Spleen (tissue), 11 donors: ENCODE measurements at regions not wholly inside any gene's neighbourhood (a gene's known extent, or its start where the extent isn't known, plus 50 kb on each side); places are given as distances from the start of the nearest gene placed in this dataset.

ENCODE experiments used
- DNase-seq: peaks from one replicate; pipeline ENCODE4 v3.0.0-alpha.2; 2020
- H3K27ac ChIP-seq, 8 donors: fragments of 200-600 bp; sonication (generic) in 7 of 8; 1 replicate in 4 of 8; 2 replicates in 4 of 8; pipeline versions ENCODE4 v1.5.0 to v1.8.0; 2016 to 2021; ENCODE audit warnings: inconsistent platforms in 4 of 8, mild to moderate bottlenecking in 4 of 8, moderate library complexity in 1 of 8
- H3K27me3 ChIP-seq, 7 donors: fragments of 200-600 bp; sonication (generic) in 6 of 7; replicated peaks in 1 of 7; 1 replicate in 4 of 7; 2 replicates in 3 of 7; pipeline versions ENCODE4 v1.5.0 to v1.8.0; 2016 to 2021; ENCODE audit warnings: inconsistent platforms in 3 of 7, mild to moderate bottlenecking in 1 of 7
- H3K36me3 ChIP-seq, 6 donors: fragments of 200-600 bp; sonication (generic) in 5 of 6; 1 replicate in 4 of 6; 2 replicates in 2 of 6; pipeline versions ENCODE4 v1.5.0 to v1.8.0; 2016 to 2021; ENCODE audit warnings: inconsistent platforms in 2 of 6
- H3K4me1 ChIP-seq, 6 donors: fragments of 200-600 bp; sonication (generic) in 5 of 6; 1 replicate in 3 of 6; 2 replicates in 3 of 6; pipeline versions ENCODE4 v1.5.0 to v1.8.0; 2016 to 2021; ENCODE audit warnings: inconsistent platforms in 3 of 6
- H3K4me3 ChIP-seq, 8 donors: fragments of 200-600 bp; sonication (generic) in 7 of 8; 1 replicate in 4 of 8; 2 replicates in 4 of 8; pipeline versions ENCODE4 v1.5.0 to v1.8.0; 2016 to 2021; ENCODE audit warnings: inconsistent platforms in 4 of 8, mild to moderate bottlenecking in 4 of 8, moderate library complexity in 2 of 8
- H3K9me3 ChIP-seq, 8 donors: fragments of 200-600 bp; sonication (generic) in 7 of 8; 1 replicate in 4 of 8; 2 replicates in 4 of 8; pipeline versions ENCODE4 v1.5.0 to v1.8.0; 2016 to 2021; ENCODE audit warnings: inconsistent platforms in 4 of 8
- POLR2A ChIP-seq, 3 donors: fragments of 450-650 bp; IDR thresholded peaks; one replicate each; pipeline ENCODE4 v1.5.1; 2017; ENCODE audit warnings: antibody characterized with exemption in 3 of 3, mild to moderate bottlenecking in 1 of 3
- POLR2AphosphoS5 ChIP-seq, 3 donors: sonication (generic); formaldehyde crosslinking; IDR thresholded peaks; one replicate each; pipeline ENCODE4 v1.5.1; 2017; ENCODE audit warnings: antibody characterized with exemption in 3 of 3
- WGBS, 5 donors: extraction: QIAGEN DNeasy Blood & Tissue Kit in 3 of 5; methylation state at CpG; one replicate each; pipeline versions ENCODE4 v1.1.5 to v1.1.7; 2013 to 2018; 5-methylcytosine and 5-hydroxymethylcytosine counted together
- intact Hi-C: fragments of 100-400 bp; cut with DNase I; formaldehyde crosslinking; loops from one replicate; pipeline ENCODE4 v1.15.0; 2023; ENCODE audit warnings: low total_unique reads
- TF ChIP-seq, protein P1 (sequence below), 11 experiments: fragments of 200-600 bp in 7 of 11; fragments of 450-650 bp in 4 of 11; sonication (generic) in 4 of 11; IDR thresholded peaks in 8 of 11; conservative IDR thresholded peaks in 3 of 11; 1 replicate in 7 of 11; 2 replicates in 4 of 11; pipeline versions ENCODE4 v1.4.0 to v1.8.0; 2016 to 2021; ENCODE audit warnings: antibody characterized with exemption in 11 of 11, inconsistent platforms in 4 of 11, mild to moderate bottlenecking in 1 of 11
- donor health status: healthy with polysubstance abuse.
- donor health status: DM: no; HTN: no; CAD: no; lungs with moderate emphysema.
- donor health status: DM: no; HTN: no; CAD: no.
- donor health status: Bipolar disorder and iron deficiency.
- donor health status: healthy.
- donor health status: DM: no; HTN: no; CAD: no.
- donor health status: DM: yes; HTN: yes; CAD: no.

DNA sequence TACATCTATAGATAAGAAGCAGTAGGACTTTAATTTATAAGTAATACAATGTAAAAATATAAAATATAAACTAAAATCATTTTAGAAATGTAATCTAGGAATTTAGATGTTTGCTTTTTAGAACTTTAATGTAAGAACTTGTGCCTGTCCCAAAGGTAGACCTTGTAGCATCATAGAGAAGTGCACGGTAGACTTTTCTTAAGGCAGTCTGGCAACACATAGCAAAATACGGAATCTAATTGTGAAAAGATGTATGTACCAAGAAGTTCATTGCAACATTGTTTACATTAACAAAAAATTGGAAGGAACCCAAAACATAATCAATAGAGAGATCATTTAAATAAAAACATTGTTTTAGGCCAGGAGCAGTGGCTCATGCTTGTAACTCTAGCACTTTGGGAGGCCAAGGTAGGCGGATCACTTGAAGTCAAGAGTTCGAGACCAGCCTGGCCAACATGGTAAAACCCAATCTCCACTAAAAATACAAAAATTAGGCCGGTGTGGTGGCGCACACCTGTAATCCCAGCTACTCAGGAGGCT lies 84.6 kb upstream of the SMIM15 start:
- Histone ChIP-seq H3K36me3 (no peaks in the 10 kb centered on the region), H3K4me1 (no peaks in the 10 kb centered on the region), H3K27me3 (no peaks in the 10 kb centered on the region), H3K9me3 (peaks cover 0 to 13% (median 7%) of the 10 kb centered on the region in 8 donors), H3K4me3 (no peak overlapping the region), H3K27ac (no peak overlapping the region)
- intact Hi-C loops = no loop called here
- WGBS, 5 donors = 91 to 97% (median 96%) methylated on average over 6 of the region's 6 CpGs
- DNase-seq = no peak
- TF ChIP-seq, protein P1, sequence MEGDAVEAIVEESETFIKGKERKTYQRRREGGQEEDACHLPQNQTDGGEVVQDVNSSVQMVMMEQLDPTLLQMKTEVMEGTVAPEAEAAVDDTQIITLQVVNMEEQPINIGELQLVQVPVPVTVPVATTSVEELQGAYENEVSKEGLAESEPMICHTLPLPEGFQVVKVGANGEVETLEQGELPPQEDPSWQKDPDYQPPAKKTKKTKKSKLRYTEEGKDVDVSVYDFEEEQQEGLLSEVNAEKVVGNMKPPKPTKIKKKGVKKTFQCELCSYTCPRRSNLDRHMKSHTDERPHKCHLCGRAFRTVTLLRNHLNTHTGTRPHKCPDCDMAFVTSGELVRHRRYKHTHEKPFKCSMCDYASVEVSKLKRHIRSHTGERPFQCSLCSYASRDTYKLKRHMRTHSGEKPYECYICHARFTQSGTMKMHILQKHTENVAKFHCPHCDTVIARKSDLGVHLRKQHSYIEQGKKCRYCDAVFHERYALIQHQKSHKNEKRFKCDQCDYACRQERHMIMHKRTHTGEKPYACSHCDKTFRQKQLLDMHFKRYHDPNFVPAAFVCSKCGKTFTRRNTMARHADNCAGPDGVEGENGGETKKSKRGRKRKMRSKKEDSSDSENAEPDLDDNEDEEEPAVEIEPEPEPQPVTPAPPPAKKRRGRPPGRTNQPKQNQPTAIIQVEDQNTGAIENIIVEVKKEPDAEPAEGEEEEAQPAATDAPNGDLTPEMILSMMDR (IDR thresholded peaks at IDR 0.05 in 8 of 11, conservative IDR thresholded peaks at IDR 0.05 in 3 of 11) = no peak
- no peak for TF ChIP-seq POLR2A (IDR thresholded peaks at IDR 0.05)

DNA sequence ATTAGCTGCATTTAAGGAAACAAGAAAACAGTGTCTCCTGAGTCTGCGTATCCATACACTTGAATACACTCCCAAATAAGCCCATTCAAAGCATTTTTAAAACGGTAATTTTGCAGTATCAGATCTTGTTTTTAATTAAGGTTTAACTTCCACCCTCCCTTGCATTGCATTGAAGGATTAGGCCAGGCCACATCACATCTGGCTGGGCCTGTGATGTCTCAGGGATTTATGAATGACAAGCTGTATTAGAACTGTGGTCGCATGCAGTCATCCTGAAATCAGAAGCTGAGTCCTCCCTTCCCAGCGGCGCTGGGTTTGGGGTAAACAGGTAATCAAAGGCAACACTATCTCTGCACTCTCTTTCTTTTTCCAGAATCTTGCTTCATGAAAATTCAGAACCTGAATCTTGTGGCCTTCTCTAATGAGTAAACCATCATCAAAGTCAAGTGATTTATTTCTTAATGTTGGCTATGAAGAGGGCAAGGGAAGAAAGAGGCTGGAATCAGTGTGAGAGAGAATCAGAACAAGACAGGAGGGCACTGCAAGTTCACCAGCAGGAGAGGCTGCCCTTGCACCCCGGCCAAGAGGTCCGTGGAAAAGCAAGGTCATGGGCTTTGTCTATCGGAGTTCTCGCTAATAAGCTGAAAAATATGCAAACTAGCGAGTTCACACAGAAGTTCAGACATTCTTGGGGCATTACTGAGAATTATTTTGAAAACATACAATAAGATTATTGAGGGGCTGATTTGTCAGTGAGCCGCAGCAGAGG lies 80.0 kb upstream of the ZSWIM6 start:
- H3K9me3 ChIP-seq = peaks cover 0 to 13% (median 7%) of the 10 kb centered on the region in 8 donors
- DNase-seq = no peak
- H3K36me3 ChIP-seq = no peaks in the 10 kb centered on the region
- intact Hi-C loops = no loop called here
- H3K4me1 ChIP-seq = no peaks in the 10 kb centered on the region
- TF ChIP-seq POLR2AphosphoS5 (IDR thresholded peaks at IDR 0.05) = no peak
- TF ChIP-seq POLR2A (IDR thresholded peaks at IDR 0.05) = no peak
- TF ChIP-seq, protein P1 (IDR thresholded peaks at IDR 0.05 in 8 of 11, conservative IDR thresholded peaks at IDR 0.05 in 3 of 11) = no peak
- no peaks in the 10 kb centered on the region for H3K27me3 ChIP-seq
- H3K4me3 ChIP-seq = no peak overlapping the region
- no peak overlapping the region for H3K27ac ChIP-seq
- WGBS, 5 donors = 83 to 87% (median 83%) methylated on average over 11 of the region's 11 CpGs

DNA sequence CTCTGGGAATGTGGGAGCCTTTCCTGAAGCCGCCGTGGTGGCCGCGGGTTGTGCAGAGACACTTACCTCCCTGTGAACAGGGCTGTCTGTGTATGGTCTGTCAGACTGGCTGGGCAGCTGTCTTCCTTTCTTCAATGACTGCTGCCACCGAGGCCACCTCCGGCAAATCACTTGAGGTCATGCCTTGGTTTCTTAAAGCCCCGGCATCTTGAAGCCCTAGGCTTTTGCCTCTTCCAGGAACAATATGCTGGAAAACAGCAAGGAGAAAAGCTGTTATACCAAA lies 79.5 kb upstream of the ZSWIM6 start:
- Histone ChIP-seq H3K27ac (no peak overlapping the region), H3K4me1 (no peaks in the 10 kb centered on the region), H3K36me3 (no peaks in the 10 kb centered on the region), H3K9me3 (peaks cover 0 to 13% (median 7%) of the 10 kb centered on the region in 8 donors), H3K27me3 (no peaks in the 10 kb centered on the region), H3K4me3 (no peak overlapping the region)
- DNase-seq = no peak
- TF ChIP-seq POLR2AphosphoS5 (IDR thresholded peaks at IDR 0.05) (no peak), POLR2A (IDR thresholded peaks at IDR 0.05) (no peak)
- TF ChIP-seq, protein P1 (IDR thresholded peaks at IDR 0.05 in 8 of 11, conservative IDR thresholded peaks at IDR 0.05 in 3 of 11) = no peak
- WGBS, 5 donors = 80 to 93% (median 88%) methylated on average over 7 of the region's 7 CpGs
- intact Hi-C loops = no loop called here

DNA sequence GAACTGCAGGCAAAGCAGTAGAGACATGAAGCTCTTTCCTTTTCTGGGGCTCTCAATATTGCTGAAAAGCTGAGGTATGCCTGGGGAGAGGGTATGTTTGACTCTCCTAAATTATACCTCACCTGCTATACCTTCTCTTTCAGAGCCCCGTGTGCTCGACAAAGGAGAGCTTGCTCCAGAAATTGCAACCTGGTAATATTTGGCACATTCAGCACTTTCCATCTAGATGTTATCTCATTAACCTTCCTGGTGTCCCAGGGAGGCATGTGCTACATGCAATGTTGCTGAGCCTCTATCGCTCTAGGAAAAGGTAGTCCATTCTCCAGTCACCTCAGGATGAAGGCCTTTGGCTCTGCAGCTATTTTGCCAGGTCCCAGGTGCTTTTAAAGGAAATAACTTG lies 78.5 kb upstream of the ZSWIM6 start:
- H3K9me3 ChIP-seq = peaks cover 0 to 13% (median 7%) of the 10 kb centered on the region in 8 donors
- intact Hi-C loops = no loop called here
- no peaks in the 10 kb centered on the region for H3K4me1 ChIP-seq
- no peak for DNase-seq
- H3K27me3 ChIP-seq = no peaks in the 10 kb centered on the region
- H3K27ac ChIP-seq = no peak overlapping the region
- no peak overlapping the region for H3K4me3 ChIP-seq
- 80 to 95% (median 85%) methylated on average over 3 of the region's 3 CpGs for WGBS, 5 donors
- H3K36me3 ChIP-seq = no peaks in the 10 kb centered on the region
- no peak for TF ChIP-seq POLR2AphosphoS5 (IDR thresholded peaks at IDR 0.05)
- TF ChIP-seq, protein P1 (IDR thresholded peaks at IDR 0.05 in 8 of 11, conservative IDR thresholded peaks at IDR 0.05 in 3 of 11) = no peak
- no peak for TF ChIP-seq POLR2A (IDR thresholded peaks at IDR 0.05)
